WTC11 (cell line): ENCODE measurements at regions not wholly inside any gene's neighbourhood (a gene's known extent, or its start where the extent isn't known, plus 50 kb on each side); places are given as distances from the start of the nearest gene placed in this dataset.

Experiments used
- ATAC-seq: fragments of 200-7000 bp; cut with Tn5 transposase; 2 replicates; pipeline ENCODE4 v1.10.0; 2021; ENCODE audit warnings: mild to moderate bottlenecking, moderate library complexity
- CTCF ChIA-PET: fragments of 300-600 bp; sonication (Branson Sonifier 250); formaldehyde crosslinking; loops from one replicate; lab custom pipeline; 2021; ENCODE audit warnings: antibody characterized with exemption; lab: Charles Lee
- POLR2A ChIA-PET: fragments of 350-600 bp; sonication (Branson Sonifier 250); formaldehyde crosslinking; loops from one replicate; lab custom pipeline; 2021; ENCODE audit warnings: antibody characterized with exemption; lab: Charles Lee
- DNase-seq: peaks from one replicate; pipeline ENCODE4 v3.0.0; 2021; ENCODE audit warnings: low spot score
- H3K27ac Mint-ChIP-seq: 2 replicates; pipeline ENCODE4 v1.8.0; 2021; ENCODE audit warnings: mixed read lengths
- H3K27me3 Mint-ChIP-seq: 2 replicates; pipeline ENCODE4 v1.8.0; 2021; ENCODE audit warnings: low read depth, mild to moderate bottlenecking, moderate library complexity, mixed read lengths
- H3K36me3 Mint-ChIP-seq: 2 replicates; pipeline ENCODE4 v1.8.0; 2021; ENCODE audit warnings: mixed read lengths
- H3K4me1 Mint-ChIP-seq: 2 replicates; pipeline ENCODE4 v1.8.0; 2022; ENCODE audit warnings: mixed read lengths
- H3K4me3 Mint-ChIP-seq: 2 replicates; pipeline ENCODE4 v1.8.0; 2021; ENCODE audit warnings: mild to moderate bottlenecking, moderate library complexity, mixed read lengths
- H3K9me3 Mint-ChIP-seq: 2 replicates; pipeline ENCODE4 v1.8.0; 2021; ENCODE audit warnings: mixed read lengths
- ATF6 ChIP-seq: sonication (generic); formaldehyde crosslinking; IDR thresholded peaks from 2 replicates; pipeline ENCODE4 v1.8.1; 2023; ENCODE audit warnings: mild to moderate bottlenecking, missing genetic modification reagents
- CREM ChIP-seq: sonication (generic); formaldehyde crosslinking; IDR thresholded peaks from 2 replicates; pipeline ENCODE4 v1.8.1; 2022; ENCODE audit warnings: mild to moderate bottlenecking, missing genetic modification reagents, moderate library complexity
- ESRRA ChIP-seq: sonication (generic); formaldehyde crosslinking; IDR thresholded peaks from 2 replicates; pipeline ENCODE4 v1.8.1; 2022; ENCODE audit warnings: mild to moderate bottlenecking, missing genetic modification reagents, borderline replicate concordance
- ETV6 ChIP-seq: sonication (generic); formaldehyde crosslinking; IDR thresholded peaks from 2 replicates; pipeline ENCODE4 v1.8.1; 2022; ENCODE audit warnings: mild to moderate bottlenecking, missing genetic modification reagents
- GRHL2 ChIP-seq: fragments of 250-450 bp; sonication (Bioruptor Pico); IDR thresholded peaks from 2 replicates; pipeline ENCODE4 v1.8.0; 2022; ENCODE audit warnings: mild to moderate bottlenecking, moderate library complexity; ENCODE audit not compliant: insufficient replicate concordance, severe bottlenecking
- IRF2 ChIP-seq: sonication (generic); formaldehyde crosslinking; IDR thresholded peaks from 2 replicates; pipeline ENCODE4 v1.8.0; 2022; ENCODE audit warnings: low read depth, missing genetic modification reagents, borderline replicate concordance
- JUN ChIP-seq: sonication (generic); formaldehyde crosslinking; IDR thresholded peaks from 2 replicates; pipeline ENCODE4 v1.8.0; 2023; ENCODE audit warnings: mild to moderate bottlenecking, missing genetic modification reagents
- PRDM15 ChIP-seq: sonication (generic); formaldehyde crosslinking; IDR thresholded peaks from 2 replicates; pipeline ENCODE4 v1.8.0; 2022; ENCODE audit warnings: missing genetic modification reagents
- SMAD3 ChIP-seq: sonication (generic); formaldehyde crosslinking; IDR thresholded peaks from 2 replicates; pipeline ENCODE4 v1.8.0; 2022; ENCODE audit warnings: missing genetic modification reagents, mild to moderate bottlenecking, borderline replicate concordance
- TEAD4 ChIP-seq: sonication (generic); formaldehyde crosslinking; IDR thresholded peaks from 2 replicates; pipeline ENCODE4 v1.8.0; 2022; ENCODE audit warnings: mild to moderate bottlenecking, missing genetic modification reagents
- ZNF121 ChIP-seq: sonication (generic); formaldehyde crosslinking; IDR thresholded peaks from 2 replicates; pipeline ENCODE4 v1.8.0; 2023; ENCODE audit warnings: missing genetic modification reagents
- ZNF219 ChIP-seq: sonication (generic); formaldehyde crosslinking; IDR thresholded peaks from 2 replicates; pipeline ENCODE4 v1.8.0; 2023; ENCODE audit warnings: missing genetic modification reagents, mild to moderate bottlenecking, borderline replicate concordance
- ZNF232 ChIP-seq: sonication (generic); formaldehyde crosslinking; IDR thresholded peaks from 2 replicates; pipeline ENCODE4 v1.8.0; 2022; ENCODE audit warnings: mild to moderate bottlenecking, missing genetic modification reagents
- ZNF396 ChIP-seq: fragments of 250-450 bp; sonication (Bioruptor Pico); IDR thresholded peaks from 2 replicates; pipeline ENCODE4 v1.8.0; 2021; ENCODE audit warnings: mild to moderate bottlenecking, moderate library complexity, borderline replicate concordance
- ZNF423 ChIP-seq: fragments of 250-450 bp; sonication (Bioruptor Pico); IDR thresholded peaks from 2 replicates; pipeline ENCODE4 v2.1.2; 2022; ENCODE audit warnings: mild to moderate bottlenecking, moderate library complexity
- ZNF425 ChIP-seq: fragments of 250-450 bp; sonication (Bioruptor Pico); conservative IDR thresholded peaks from 2 replicates; pipeline ENCODE4 v1.9.0; 2021; ENCODE audit warnings: mild to moderate bottlenecking
- ZNF512 ChIP-seq: sonication (generic); formaldehyde crosslinking; IDR thresholded peaks from 2 replicates; pipeline ENCODE4 v1.8.1; 2022; ENCODE audit warnings: missing genetic modification reagents, borderline replicate concordance
- ZSCAN18 ChIP-seq: fragments of 250-450 bp; sonication (Bioruptor Pico); IDR thresholded peaks from 2 replicates; pipeline ENCODE4 v2.1.2; 2022; ENCODE audit warnings: mild to moderate bottlenecking, moderate library complexity
- TF ChIP-seq, protein P1 (sequence below): sonication (generic); formaldehyde crosslinking; IDR thresholded peaks from 2 replicates; pipeline ENCODE4 v1.8.1; 2022; ENCODE audit warnings: low read depth, mild to moderate bottlenecking, moderate library complexity, missing genetic modification reagents, borderline replicate concordance
- TF ChIP-seq, protein P2 (sequence below): sonication (generic); formaldehyde crosslinking; IDR thresholded peaks from 2 replicates; pipeline ENCODE4 v1.8.1; 2023; ENCODE audit warnings: mild to moderate bottlenecking, moderate library complexity, missing genetic modification reagents

DNA sequence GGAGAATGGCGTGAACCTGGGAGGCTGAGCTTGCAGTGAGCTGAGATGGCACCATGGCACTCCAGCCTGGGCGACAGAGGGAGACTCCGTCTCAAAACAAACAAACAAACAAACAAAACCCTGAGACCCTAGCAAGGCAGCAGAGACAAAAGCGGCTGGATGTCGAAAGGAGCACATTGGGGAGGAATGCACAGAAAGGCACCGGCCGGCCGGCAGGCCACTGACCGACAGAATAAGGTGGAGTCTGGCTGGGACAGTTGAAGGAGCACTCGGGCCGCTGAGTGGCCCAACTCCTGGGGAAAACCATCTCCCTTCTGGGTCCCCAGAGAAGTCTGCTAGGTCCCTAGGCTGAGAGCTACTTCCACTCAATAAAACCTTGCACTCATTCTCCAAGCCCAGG, 256.2 kb downstream of the KIF21A start (continued):
- no peak for TF ChIP-seq ZSCAN18
- TF ChIP-seq ZNF121 (CRISPR knock-in tag) = no peak
- no peak for TF ChIP-seq ZNF232

- no peak overlapping the region for H3K4me3 Mint-ChIP-seq
- ATAC-seq (no peak), DNase-seq (no peak)
- ChIA-PET CTCF (no interaction called here), POLR2A (no interaction called here)
- H3K4me1 Mint-ChIP-seq = no peaks in the 10 kb centered on the region
- H3K36me3 Mint-ChIP-seq = no peaks in the 10 kb centered on the region
- H3K9me3 Mint-ChIP-seq = peaks cover 12% of the 10 kb centered on the region
- H3K27me3 Mint-ChIP-seq = no peaks in the 10 kb centered on the region; the same call in 1 of the 2 replicates
- no peak overlapping the region for H3K27ac Mint-ChIP-seq
- TF ChIP-seq JUN (no peak), GRHL2 (no peak)
- TF ChIP-seq, protein P1, sequence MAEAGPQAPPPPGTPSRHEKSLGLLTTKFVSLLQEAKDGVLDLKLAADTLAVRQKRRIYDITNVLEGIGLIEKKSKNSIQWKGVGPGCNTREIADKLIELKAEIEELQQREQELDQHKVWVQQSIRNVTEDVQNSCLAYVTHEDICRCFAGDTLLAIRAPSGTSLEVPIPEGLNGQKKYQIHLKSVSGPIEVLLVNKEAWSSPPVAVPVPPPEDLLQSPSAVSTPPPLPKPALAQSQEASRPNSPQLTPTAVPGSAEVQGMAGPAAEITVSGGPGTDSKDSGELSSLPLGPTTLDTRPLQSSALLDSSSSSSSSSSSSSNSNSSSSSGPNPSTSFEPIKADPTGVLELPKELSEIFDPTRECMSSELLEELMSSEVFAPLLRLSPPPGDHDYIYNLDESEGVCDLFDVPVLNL (CRISPR knock-in tag) = no peak
- TF ChIP-seq, protein P2, sequence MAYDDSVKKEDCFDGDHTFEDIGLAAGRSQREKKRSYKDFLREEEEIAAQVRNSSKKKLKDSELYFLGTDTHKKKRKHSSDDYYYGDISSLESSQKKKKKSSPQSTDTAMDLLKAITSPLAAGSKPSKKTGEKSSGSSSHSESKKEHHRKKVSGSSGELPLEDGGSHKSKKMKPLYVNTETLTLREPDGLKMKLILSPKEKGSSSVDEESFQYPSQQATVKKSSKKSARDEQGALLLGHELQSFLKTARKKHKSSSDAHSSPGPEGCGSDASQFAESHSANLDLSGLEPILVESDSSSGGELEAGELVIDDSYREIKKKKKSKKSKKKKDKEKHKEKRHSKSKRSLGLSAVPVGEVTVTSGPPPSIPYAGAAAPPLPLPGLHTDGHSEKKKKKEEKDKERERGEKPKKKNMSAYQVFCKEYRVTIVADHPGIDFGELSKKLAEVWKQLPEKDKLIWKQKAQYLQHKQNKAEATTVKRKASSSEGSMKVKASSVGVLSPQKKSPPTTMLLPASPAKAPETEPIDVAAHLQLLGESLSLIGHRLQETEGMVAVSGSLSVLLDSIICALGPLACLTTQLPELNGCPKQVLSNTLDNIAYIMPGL = no peak
Measured at GRCh38 chr12:39178837-39179236, 264.1 kb downstream of the KIF21A start.

DNA sequence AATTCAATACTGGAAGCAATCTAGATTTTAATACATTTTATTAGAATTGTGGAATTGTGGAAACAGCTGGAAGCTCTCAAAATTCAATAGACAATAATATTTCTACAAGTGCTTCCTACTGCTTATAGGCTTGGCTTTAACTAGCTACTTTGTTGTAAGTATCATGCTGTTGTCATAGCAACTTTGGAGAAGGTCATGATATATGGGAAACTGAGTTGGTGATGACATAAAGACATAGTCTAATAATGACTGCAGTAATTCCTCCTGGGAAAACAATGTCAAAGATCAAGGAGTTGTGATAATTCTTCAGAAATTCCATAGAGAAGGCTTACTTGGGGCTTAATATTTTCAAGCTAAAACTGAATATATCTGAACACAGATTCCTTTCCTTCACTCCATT, 266.6 kb downstream of the KIF21A start:
- TF ChIP-seq ZNF396 = no peak
- TF ChIP-seq ETV6 = no peak
- no peak for TF ChIP-seq TEAD4 (CRISPR knock-in tag)
- TF ChIP-seq ZNF219 (CRISPR knock-in tag) = no peak
- no peak for TF ChIP-seq ESRRA (CRISPR knock-in tag)
- no peak for TF ChIP-seq PRDM15 (CRISPR knock-in tag)
- no peak for TF ChIP-seq ZNF423 (CRISPR knock-in tag)
- no peak for TF ChIP-seq CREM (CRISPR knock-in tag)
- TF ChIP-seq ZNF512 (CRISPR knock-in tag) = no peak
- TF ChIP-seq ATF6 (CRISPR knock-in tag) = no peak
- TF ChIP-seq ZNF425 = no peak
- no peak for TF ChIP-seq SMAD3 (CRISPR knock-in tag)
- TF ChIP-seq IRF2 (CRISPR knock-in tag) = no peak
- CTCF ChIA-PET = no interaction called here
- no peak overlapping the region for H3K27ac Mint-ChIP-seq
- DNase-seq = no peak
- H3K36me3 Mint-ChIP-seq = no peaks in the 10 kb centered on the region
- POLR2A ChIA-PET = no interaction called here
- H3K27me3 Mint-ChIP-seq = no peaks in the 10 kb centered on the region; the same call in 1 of the 2 replicates
- H3K4me1 Mint-ChIP-seq = no peaks in the 10 kb centered on the region
- H3K4me3 Mint-ChIP-seq = no peak overlapping the region
- peaks cover 12% of the 10 kb centered on the region for H3K9me3 Mint-ChIP-seq
- no peak for ATAC-seq
